ENCODE measurements at regions not wholly inside any gene's neighbourhood (a gene's known extent, or its start where the extent isn't known, plus 50 kb on each side); places are given as distances from the start of the nearest gene placed in this dataset.
"Not testable (repeated sequence)": the region's sequence is repeated elsewhere in the genome, so short reads cannot be mapped to it uniquely, and the experiment has no call there.

DNA sequence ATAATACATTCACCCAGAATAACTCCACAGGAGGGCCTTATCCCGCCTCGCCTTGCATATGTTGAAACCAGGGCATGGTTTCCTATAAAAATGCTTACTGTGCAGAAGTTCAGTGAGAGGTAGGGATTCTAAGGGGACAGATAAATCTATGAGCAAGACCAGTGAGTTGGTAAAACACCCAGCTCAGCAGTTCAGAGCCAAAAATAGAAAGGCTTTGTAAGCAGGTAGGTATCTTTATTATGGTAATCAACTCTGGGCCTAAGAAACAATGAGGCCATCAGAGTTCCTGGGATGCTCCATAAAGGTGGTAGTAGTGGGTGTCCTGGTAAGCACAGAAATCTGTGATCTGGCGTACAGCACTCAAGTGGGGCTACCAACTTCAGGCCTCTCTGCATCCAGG is 549.4 kb upstream of the CDH5 start:
- H3K4me3 ChIP-seq (ENCODE audit: low read depth, low read length), result no peak overlapping the region
- no peak for DNase-seq (ENCODE audit: low read depth)
- TF ChIP-seq, protein P1, sequence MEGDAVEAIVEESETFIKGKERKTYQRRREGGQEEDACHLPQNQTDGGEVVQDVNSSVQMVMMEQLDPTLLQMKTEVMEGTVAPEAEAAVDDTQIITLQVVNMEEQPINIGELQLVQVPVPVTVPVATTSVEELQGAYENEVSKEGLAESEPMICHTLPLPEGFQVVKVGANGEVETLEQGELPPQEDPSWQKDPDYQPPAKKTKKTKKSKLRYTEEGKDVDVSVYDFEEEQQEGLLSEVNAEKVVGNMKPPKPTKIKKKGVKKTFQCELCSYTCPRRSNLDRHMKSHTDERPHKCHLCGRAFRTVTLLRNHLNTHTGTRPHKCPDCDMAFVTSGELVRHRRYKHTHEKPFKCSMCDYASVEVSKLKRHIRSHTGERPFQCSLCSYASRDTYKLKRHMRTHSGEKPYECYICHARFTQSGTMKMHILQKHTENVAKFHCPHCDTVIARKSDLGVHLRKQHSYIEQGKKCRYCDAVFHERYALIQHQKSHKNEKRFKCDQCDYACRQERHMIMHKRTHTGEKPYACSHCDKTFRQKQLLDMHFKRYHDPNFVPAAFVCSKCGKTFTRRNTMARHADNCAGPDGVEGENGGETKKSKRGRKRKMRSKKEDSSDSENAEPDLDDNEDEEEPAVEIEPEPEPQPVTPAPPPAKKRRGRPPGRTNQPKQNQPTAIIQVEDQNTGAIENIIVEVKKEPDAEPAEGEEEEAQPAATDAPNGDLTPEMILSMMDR (IDR thresholded peaks at IDR 0.05; ENCODE audit: insufficient read depth, low read length), result no peak

DNA sequence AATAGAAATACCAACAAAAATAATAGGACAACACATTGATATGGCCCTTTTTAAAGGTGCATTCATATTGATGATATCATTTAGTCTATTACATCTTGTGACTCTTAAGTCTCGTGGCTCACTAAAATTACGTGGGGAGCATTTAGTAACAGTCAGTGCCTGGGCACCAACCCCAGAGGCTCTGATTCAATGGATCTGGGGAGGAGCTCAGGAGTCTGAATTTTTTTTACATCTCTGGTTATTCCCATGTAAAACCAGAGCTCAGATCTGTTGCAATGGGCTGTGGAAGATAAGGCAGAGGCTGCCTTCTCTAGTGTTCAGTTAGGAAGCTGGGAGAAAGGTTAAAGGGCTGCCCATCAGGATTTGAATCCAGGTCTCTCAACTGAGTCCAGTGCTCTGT is 549.9 kb upstream of the CDH5 start:
- no peak overlapping the region for H3K4me3 ChIP-seq (ENCODE audit: low read depth, low read length)
- peak; percentile 53 for DNase-seq (ENCODE audit: low read depth)
- TF ChIP-seq, protein P1 (IDR thresholded peaks at IDR 0.05; ENCODE audit: insufficient read depth, low read length), result no peak

DNA sequence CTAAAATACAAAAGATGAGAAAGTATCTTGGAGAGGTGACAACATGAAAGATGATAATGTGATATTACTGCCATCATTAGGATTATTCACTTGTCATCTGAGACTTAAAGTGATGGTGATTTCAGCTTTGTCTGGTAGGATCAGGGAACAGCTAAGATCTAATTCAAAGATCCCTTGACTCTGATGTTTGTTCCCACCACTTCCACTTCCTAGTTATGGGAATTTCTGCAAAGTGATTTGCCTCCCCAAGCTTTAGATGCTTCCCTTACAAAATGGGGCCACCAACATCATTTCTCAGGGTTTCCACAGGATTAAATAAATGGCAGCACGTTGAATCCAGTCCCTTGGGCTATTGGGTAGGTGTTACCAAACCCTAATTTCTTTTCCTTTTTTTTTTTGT is 550.8 kb upstream of the CDH5 start:
- no peak for DNase-seq (ENCODE audit: low read depth)
- TF ChIP-seq, protein P1 (IDR thresholded peaks at IDR 0.05; ENCODE audit: insufficient read depth, low read length), result no peak
- no peak overlapping the region for H3K4me3 ChIP-seq (ENCODE audit: low read depth, low read length)

DNA sequence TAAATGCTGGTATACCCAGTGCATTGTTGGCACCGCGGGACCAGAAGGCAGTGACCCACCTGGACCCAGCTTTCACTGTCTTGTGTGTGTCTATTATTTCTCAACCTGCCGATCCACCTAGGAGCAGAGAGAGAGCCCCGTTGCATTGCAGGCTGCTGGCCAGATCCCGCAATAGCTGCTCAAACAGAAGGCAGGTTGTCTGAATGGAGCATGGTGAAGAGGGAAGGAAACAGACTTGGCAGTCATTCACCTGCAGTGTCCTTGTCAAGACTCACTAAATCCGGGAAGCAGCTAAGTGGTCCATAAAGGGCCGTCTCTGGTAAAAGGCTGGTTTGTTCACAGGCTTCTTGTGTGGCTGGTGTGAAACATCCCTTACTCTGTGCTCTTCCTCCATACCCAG is 552.6 kb upstream of the CDH5 start:
- H3K4me3 ChIP-seq (ENCODE audit: low read depth, low read length); DNase-seq (ENCODE audit: low read depth): not testable (repeated sequence)

DNA sequence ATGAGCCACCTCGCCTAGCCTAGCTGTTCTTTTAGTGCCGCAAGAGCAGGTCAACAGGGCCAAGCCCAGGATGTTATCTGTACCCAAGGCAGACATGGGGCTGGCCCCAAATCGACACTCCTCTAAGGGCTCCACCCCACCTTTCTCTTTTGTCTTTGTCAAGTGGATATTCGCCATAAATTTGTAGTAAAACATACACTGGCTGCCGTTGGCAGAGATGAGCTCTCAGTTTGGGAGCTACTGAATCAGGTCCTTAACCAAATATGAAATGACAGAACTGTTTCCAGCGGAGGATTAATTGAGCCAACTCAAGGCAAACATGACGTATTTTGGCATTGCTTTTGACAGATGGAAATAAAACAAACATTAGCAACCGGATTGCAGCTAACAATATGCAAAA is 556.9 kb upstream of the CDH5 start:
- H3K4me3 ChIP-seq (ENCODE audit: low read depth, low read length), result no peak overlapping the region
- TF ChIP-seq, protein P1 (IDR thresholded peaks at IDR 0.05; ENCODE audit: insufficient read depth, low read length), result no peak
- no peak for DNase-seq (ENCODE audit: low read depth)

DNA sequence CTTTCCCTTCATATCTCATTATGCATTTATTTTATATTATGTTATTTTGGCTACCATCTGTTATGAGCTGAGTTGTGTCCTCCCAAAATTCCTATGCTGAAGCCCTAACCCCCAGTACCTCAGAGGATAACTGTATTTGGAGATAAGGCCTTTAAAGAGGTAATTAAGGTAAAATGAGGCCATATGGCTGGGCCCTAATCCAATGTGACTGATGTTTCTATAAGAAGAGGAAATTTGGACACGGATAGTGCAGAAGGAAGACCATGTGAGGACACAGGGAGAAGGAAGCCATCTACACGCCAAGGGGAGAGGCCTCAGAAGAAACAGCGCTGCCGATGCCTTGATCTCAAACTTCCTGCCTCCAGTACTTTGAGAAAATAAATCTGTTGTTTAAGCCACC is 557.7 kb upstream of the CDH5 start:
- TF ChIP-seq, protein P1 (IDR thresholded peaks at IDR 0.05; ENCODE audit: insufficient read depth, low read length), result no peak

DNA sequence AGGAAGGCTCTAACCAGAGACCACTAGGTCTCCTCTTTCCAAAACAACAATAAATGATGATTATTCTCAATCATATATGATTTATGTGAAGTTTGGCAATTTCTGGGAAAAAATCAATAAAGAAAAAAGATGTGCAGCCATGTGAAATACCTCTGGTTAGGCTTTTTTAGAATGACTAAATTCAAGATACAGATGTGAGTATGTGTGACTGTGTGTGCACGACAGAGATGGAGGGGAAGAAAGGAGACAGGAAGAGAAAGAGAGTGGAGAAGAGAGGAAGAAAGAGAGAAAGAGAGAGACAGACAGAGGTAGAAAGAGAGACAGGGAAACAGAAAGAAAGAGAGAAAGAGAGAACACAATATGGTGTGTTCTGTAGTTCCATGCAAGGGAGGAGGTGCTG is 558.6 kb upstream of the CDH5 start:
- TF ChIP-seq, protein P1 (IDR thresholded peaks at IDR 0.05; ENCODE audit: insufficient read depth, low read length), result no peak
- H3K4me3 ChIP-seq (ENCODE audit: low read depth, low read length), result no peak overlapping the region
- DNase-seq (ENCODE audit: low read depth), result no peak

More for the DNA sequence above, 557.7 kb upstream of the CDH5 start:
- no peak for DNase-seq (ENCODE audit: low read depth)
- no peak overlapping the region for H3K4me3 ChIP-seq (ENCODE audit: low read depth, low read length)

DNA sequence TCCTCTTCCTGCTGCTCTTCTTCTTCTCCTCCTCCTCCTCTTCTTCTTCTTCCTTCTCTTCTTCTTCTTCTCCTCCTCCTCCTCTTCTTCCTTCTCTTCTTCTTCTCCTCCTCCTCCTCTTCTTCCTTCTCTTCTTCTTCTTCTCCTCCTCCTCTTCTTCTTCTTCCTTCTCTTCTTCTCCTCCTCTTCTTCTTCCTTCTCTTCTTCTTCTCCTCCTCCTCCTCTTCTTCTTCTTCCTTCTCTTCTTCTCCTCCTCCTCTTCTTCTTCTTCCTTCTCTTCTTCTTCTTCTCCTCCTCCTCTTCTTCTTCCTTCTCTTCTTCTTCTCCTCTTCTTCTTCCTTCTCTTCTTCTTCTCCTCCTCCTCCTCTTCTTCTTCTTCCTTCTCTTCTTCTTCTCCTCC is 560.8 kb upstream of the CDH5 start:
- not testable (repeated sequence) for H3K4me3 ChIP-seq (ENCODE audit: low read depth, low read length); DNase-seq (ENCODE audit: low read depth)

Measured in fibroblast of the aortic adventitia (primary cell).